Keratinocyte (primary cell): ENCODE measurements at regions not wholly inside any gene's neighbourhood (a gene's known extent, or its start where the extent isn't known, plus 50 kb on each side); places are given as distances from the start of the nearest gene placed in this dataset.

Experiments
- DNase-seq: peaks from one replicate; pipeline ENCODE4 v3.0.0-alpha.2; 2011; ENCODE audit warnings: low read depth, missing footprints, low spot score
- FAIRE-seq: peaks from 2 replicates; lab custom pipeline; 2011; peaks lifted over from hg19 to GRCh38; lab: Jason Lieb, UNC
- H2AFZ ChIP-seq: 2 replicates; pipeline ENCODE4 v1.6.0; 2012; ENCODE audit warnings: low read length, control low read depth, inconsistent platforms; ENCODE audit not compliant: control insufficient read depth
- H3K27ac ChIP-seq: 2 replicates; pipeline ENCODE4 v1.5.1; 2011; ENCODE audit warnings: low read length; ENCODE audit not compliant: control insufficient read depth, insufficient read depth
- H3K27me3 ChIP-seq: 3 replicates; pipeline ENCODE4 v1.6.0; 2011; ENCODE audit warnings: low read length; ENCODE audit not compliant: control insufficient read depth, insufficient read depth; ENCODE audit errors: extremely low read depth
- H3K36me3 ChIP-seq, 2 experiments: 2 replicates in 1 of 2; 3 replicates in 1 of 2; pipeline ENCODE4 v1.5.1; 2011; ENCODE audit warnings: low read length in 2 of 2, mild to moderate bottlenecking in 1 of 2; ENCODE audit not compliant: control insufficient read depth in 2 of 2, insufficient read depth in 2 of 2; ENCODE audit errors: extremely low read depth in 1 of 2
- H3K4me1 ChIP-seq: 3 replicates; pipeline ENCODE4 v1.5.1; 2011; ENCODE audit warnings: low read length; ENCODE audit not compliant: control insufficient read depth, insufficient read depth; ENCODE audit errors: extremely low read depth
- H3K4me2 ChIP-seq: 3 replicates; pipeline ENCODE4 v1.6.0; 2011; ENCODE audit warnings: low read depth, low read length; ENCODE audit not compliant: control insufficient read depth, insufficient read depth; ENCODE audit errors: extremely low read depth
- H3K4me3 ChIP-seq, 3 experiments: fragments of 200-600 bp in 1 of 3; sonication (generic) in 1 of 3; 2 replicates in 2 of 3; 3 replicates in 1 of 3; pipeline ENCODE4 v1.5.1; 2011 to 2016; ENCODE audit warnings: low read length in 3 of 3, mild to moderate bottlenecking in 3 of 3, control low read depth in 2 of 3, inconsistent platforms in 1 of 3, low read depth in 1 of 3, mixed read lengths in 1 of 3, mixed run types in 1 of 3, moderate library complexity in 1 of 3; ENCODE audit not compliant: control insufficient read depth in 2 of 3, insufficient read depth in 2 of 3; ENCODE audit errors: extremely low read depth in 1 of 3
- H3K79me2 ChIP-seq: 2 replicates; pipeline ENCODE4 v1.6.0; 2012; ENCODE audit warnings: low read length; ENCODE audit not compliant: control insufficient read depth, insufficient read depth
- H3K9ac ChIP-seq: 3 replicates; pipeline ENCODE4 v1.6.0; 2011; ENCODE audit warnings: low read length; ENCODE audit not compliant: control insufficient read depth, insufficient read depth; ENCODE audit errors: extremely low read depth
- H3K9me1 ChIP-seq: 3 replicates; pipeline ENCODE4 v1.6.0; 2011; ENCODE audit warnings: low read length; ENCODE audit not compliant: control insufficient read depth, insufficient read depth; ENCODE audit errors: extremely low read depth
- H3K9me3 ChIP-seq: 2 replicates; pipeline ENCODE4 v1.5.1; 2012; ENCODE audit warnings: low read depth, low read length; ENCODE audit not compliant: control insufficient read depth
- H4K20me1 ChIP-seq: 3 replicates; pipeline ENCODE4 v1.6.0; 2011; ENCODE audit warnings: low read length; ENCODE audit not compliant: control insufficient read depth, insufficient read depth; ENCODE audit errors: extremely low read depth
- EZH2 ChIP-seq: IDR thresholded peaks from one replicate; pipeline ENCODE4 v1.6.1; 2012; ENCODE audit warnings: inconsistent platforms, mild to moderate bottlenecking, low read length, moderate library complexity
- dilution Hi-C: fragments of 300-500 bp; cut with MboI; formaldehyde crosslinking; loops from one replicate; pipeline ENCODE4 v1.7.0; 2020; ENCODE audit warnings: low sequenced_read_pairs; ENCODE audit not compliant: extremely low pct_ligation_motif_present
- TF ChIP-seq, protein P1 (sequence below), 3 experiments: IDR thresholded peaks in 1 of 3; conservative IDR thresholded peaks in 1 of 3; optimal IDR thresholded peaks in 1 of 3; 2 replicates in 2 of 3; 3 replicates in 1 of 3; pipeline versions ENCODE3 to v1.5.1; 2011; ENCODE audit warnings: low read length in 3 of 3, mild to moderate bottlenecking in 3 of 3, moderate library complexity in 2 of 3, control low read depth in 1 of 3, inconsistent platforms in 1 of 3; ENCODE audit not compliant: insufficient read depth in 2 of 3; ENCODE audit errors: extremely low read depth in 1 of 3

GRCh38 chr5:61231813-61232212, 69.5 kb upstream of the SMIM15 start:
- no peak overlapping the region for H3K9ac ChIP-seq
- no peak overlapping the region for H3K4me2 ChIP-seq
- peaks cover 12% of the 10 kb centered on the region for H3K4me1 ChIP-seq
- H3K79me2 ChIP-seq = no peaks in the 10 kb centered on the region
- H3K9me3 ChIP-seq = no peaks in the 10 kb centered on the region
- no peak for DNase-seq
- no peaks in the 10 kb centered on the region for H3K36me3 ChIP-seq
- no peaks in the 10 kb centered on the region for H3K27me3 ChIP-seq
- FAIRE-seq = no peak
- dilution Hi-C loops = no loop called here
- H4K20me1 ChIP-seq = no peaks in the 10 kb centered on the region
- H3K9me1 ChIP-seq = no peaks in the 10 kb centered on the region
- no peak overlapping the region for H3K4me3 ChIP-seq
- TF ChIP-seq, protein P1, sequence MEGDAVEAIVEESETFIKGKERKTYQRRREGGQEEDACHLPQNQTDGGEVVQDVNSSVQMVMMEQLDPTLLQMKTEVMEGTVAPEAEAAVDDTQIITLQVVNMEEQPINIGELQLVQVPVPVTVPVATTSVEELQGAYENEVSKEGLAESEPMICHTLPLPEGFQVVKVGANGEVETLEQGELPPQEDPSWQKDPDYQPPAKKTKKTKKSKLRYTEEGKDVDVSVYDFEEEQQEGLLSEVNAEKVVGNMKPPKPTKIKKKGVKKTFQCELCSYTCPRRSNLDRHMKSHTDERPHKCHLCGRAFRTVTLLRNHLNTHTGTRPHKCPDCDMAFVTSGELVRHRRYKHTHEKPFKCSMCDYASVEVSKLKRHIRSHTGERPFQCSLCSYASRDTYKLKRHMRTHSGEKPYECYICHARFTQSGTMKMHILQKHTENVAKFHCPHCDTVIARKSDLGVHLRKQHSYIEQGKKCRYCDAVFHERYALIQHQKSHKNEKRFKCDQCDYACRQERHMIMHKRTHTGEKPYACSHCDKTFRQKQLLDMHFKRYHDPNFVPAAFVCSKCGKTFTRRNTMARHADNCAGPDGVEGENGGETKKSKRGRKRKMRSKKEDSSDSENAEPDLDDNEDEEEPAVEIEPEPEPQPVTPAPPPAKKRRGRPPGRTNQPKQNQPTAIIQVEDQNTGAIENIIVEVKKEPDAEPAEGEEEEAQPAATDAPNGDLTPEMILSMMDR (optimal IDR thresholded peaks at IDR 0.05 in 1 of 3, IDR thresholded peaks at IDR 0.05 in 1 of 3, conservative IDR thresholded peaks at IDR 0.05 in 1 of 3; ENCODE audit: extremely low read depth in 1 of 3, insufficient read depth in 2 of 3, low read length in 3 of 3) = no peak
- TF ChIP-seq EZH2 = no peak
- H3K27ac ChIP-seq = no peak overlapping the region
- H2AFZ ChIP-seq = no peak overlapping the region

DNA sequence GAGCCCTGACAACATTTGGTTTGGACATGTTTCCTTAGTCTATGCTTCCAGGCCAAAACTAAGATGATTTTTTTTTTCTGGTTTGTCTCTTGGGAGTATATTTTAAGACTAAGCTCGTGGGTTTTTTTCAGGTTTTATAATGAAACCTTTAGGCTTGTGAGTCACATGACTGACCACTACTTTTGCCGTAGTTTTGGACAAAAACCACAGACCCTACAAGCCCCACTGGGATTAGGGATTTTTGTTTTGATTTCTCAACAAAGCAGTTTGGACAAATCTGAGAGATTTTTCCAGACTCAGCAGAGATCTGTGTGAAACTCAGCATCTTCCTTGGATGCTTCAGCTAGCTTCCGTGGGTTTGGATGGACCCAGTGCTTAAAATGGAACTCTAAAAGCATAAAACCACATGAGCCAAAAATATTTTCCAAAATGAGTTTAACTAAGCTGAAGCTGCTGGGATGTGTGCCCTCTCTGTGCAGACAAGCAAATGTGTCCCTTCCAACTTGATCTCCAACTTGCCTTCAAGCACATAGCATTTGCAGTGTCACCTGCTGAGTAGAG, 70.3 kb upstream of the SMIM15 start:
- dilution Hi-C loops = no loop called here
- TF ChIP-seq, protein P1 (optimal IDR thresholded peaks at IDR 0.05 in 1 of 3, IDR thresholded peaks at IDR 0.05 in 1 of 3, conservative IDR thresholded peaks at IDR 0.05 in 1 of 3; ENCODE audit: extremely low read depth in 1 of 3, insufficient read depth in 2 of 3, low read length in 3 of 3) = no peak
- no peak for TF ChIP-seq EZH2
- DNase-seq = no peak
- H3K9me3 ChIP-seq = no peaks in the 10 kb centered on the region
- no peak for FAIRE-seq
- no peak overlapping the region for H3K4me3 ChIP-seq
- no peaks in the 10 kb centered on the region for H3K27me3 ChIP-seq
- peaks cover 12% of the 10 kb centered on the region for H3K4me1 ChIP-seq
- no peaks in the 10 kb centered on the region for H3K9me1 ChIP-seq
- H3K4me2 ChIP-seq = no peak overlapping the region
- H4K20me1 ChIP-seq = no peaks in the 10 kb centered on the region
- no peak overlapping the region for H2AFZ ChIP-seq
- H3K79me2 ChIP-seq = no peaks in the 10 kb centered on the region
- no peak overlapping the region for H3K9ac ChIP-seq
- H3K27ac ChIP-seq = no peak overlapping the region
- no peaks in the 10 kb centered on the region for H3K36me3 ChIP-seq
